DND-41 (cell line): ENCODE measurements at regions not wholly inside any gene's neighbourhood (a gene's known extent, or its start where the extent isn't known, plus 50 kb on each side); places are given as distances from the start of the nearest gene placed in this dataset.

Experiments used
- CTCF ChIP-seq: IDR thresholded peaks from 2 replicates; pipeline ENCODE4 v1.5.1; 2012; ENCODE audit warnings: borderline replicate concordance, low read length, moderate library complexity, mild to moderate bottlenecking; ENCODE audit not compliant: poor library complexity, severe bottlenecking; ENCODE audit errors: extremely low read depth
- EZH2 ChIP-seq: IDR thresholded peaks from 3 replicates; pipeline ENCODE4 v1.6.1; 2012; ENCODE audit warnings: borderline replicate concordance, low read depth, mild to moderate bottlenecking, moderate library complexity, low read length, inconsistent platforms; ENCODE audit not compliant: severe bottlenecking

- TF ChIP-seq CTCF, result no peak
- TF ChIP-seq EZH2, result no peak
Measured at GRCh38 chr6:113529879-113530278, 327.3 kb upstream of the MARCKS start.
